GM12874 (cell line): ENCODE measurements at regions not wholly inside any gene's neighbourhood (a gene's known extent, or its start where the extent isn't known, plus 50 kb on each side); places are given as distances from the start of the nearest gene placed in this dataset.

ENCODE experiments used
- CTCF ChIP-seq: IDR thresholded peaks from 2 replicates; pipeline ENCODE4 v1.5.1; 2011; ENCODE audit warnings: low read depth, mild to moderate bottlenecking, control low read depth, low read length, moderate library complexity; ENCODE audit not compliant: insufficient read depth

GRCh38 chr15:37574985-37575384 lies 359.5 kb upstream of the TMCO5A start:
- no peak for TF ChIP-seq CTCF

- no peak for TF ChIP-seq CTCF
Measured at GRCh38 chr15:37576952-37577351, 357.5 kb upstream of the TMCO5A start.

- no peak for TF ChIP-seq CTCF
Measured at GRCh38 chr15:37581866-37582532, 352.4 kb upstream of the TMCO5A start.

- TF ChIP-seq CTCF = no peak
Measured at GRCh38 chr15:37582852-37583251, 351.6 kb upstream of the TMCO5A start.

- no peak for TF ChIP-seq CTCF
Measured at GRCh38 chr15:37586011-37586583, 348.3 kb upstream of the TMCO5A start.

GRCh38 chr15:37586976-37587375 lies 347.5 kb upstream of the TMCO5A start:
- TF ChIP-seq CTCF = no peak

- TF ChIP-seq CTCF = no peak
Measured at GRCh38 chr15:37594417-37594816, 340.0 kb upstream of the TMCO5A start.
